HG02759 (cell line): ENCODE measurements at regions not wholly inside any gene's neighbourhood (a gene's known extent, or its start where the extent isn't known, plus 50 kb on each side); places are given as distances from the start of the nearest gene placed in this dataset.

Experiments used
- ATAC-seq: cut with Tn5 transposase; IDR thresholded peaks from one replicate; pipeline ENCODE4 v1.9.1; 2021; ENCODE audit warnings: mild to moderate bottlenecking, moderate library complexity; ENCODE audit not compliant: unreplicated experiment

GRCh38 chr14:65348137-65348536 is 64.4 kb upstream of the FUT8 start:
- ATAC-seq = peak; percentile 43

- no peak for ATAC-seq
Observed at GRCh38 chr14:65349100-65349499, 63.4 kb upstream of the FUT8 start.

DNA sequence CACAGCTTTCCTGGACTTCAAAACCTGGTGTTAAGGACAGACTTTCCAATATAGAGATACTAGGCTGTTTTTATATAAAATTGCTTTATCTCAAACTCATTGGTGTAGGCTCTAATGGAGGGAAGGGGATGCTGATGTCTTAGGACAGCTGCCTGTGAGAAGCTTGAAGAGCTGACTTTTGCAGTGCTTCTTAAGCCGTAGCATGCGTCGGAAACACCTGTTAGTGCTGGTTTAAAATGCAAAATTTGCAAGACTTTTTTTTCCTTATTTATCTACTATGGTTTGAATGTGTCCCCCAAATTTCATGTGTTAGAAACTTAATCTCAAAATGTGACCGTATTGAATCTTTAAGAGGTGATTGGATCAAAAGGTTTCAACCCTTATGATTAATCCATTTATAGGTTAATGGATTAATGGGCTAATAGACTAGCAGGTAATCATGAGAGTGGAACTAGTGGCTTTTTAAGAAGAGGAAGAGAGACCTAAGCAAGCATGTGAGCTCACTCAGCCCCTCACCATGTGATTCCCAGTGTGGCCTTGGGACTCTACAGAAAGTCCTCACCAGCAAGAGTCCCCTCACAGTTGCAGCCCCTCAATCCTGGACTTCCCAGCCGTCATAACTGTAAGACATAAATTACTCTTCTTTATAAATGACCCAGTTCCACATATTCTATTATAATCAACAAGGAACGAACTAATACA is 60.9 kb upstream of the FUT8 start:
- peak; percentile 56 for ATAC-seq

DNA sequence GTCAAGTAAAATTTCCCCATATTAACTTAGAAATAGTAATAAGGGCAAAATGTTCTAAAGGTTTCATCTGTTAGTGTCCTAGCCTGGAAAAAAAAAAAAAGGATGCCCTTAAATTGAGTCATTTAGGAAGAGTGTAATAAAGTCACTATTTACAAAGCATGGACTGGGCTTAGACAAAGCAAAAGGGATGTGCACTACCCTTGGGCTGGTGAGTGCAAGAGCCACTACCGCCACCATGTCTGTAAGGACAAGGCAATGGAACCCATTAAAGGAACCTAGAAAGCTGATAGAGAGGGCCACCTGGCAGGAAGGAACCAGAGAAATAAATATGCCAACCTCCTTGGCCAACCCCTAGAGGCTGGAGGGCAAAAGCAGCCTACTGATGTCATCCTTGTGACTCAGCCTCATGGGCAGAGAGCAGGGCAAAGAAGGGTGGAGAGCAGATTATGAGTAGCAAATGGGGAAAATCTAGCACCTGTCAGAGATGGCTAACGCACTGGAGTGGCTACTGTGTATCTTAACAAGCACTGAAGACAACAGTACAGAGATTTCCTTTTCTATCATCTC is 59.5 kb upstream of the FUT8 start:
- no peak for ATAC-seq

DNA sequence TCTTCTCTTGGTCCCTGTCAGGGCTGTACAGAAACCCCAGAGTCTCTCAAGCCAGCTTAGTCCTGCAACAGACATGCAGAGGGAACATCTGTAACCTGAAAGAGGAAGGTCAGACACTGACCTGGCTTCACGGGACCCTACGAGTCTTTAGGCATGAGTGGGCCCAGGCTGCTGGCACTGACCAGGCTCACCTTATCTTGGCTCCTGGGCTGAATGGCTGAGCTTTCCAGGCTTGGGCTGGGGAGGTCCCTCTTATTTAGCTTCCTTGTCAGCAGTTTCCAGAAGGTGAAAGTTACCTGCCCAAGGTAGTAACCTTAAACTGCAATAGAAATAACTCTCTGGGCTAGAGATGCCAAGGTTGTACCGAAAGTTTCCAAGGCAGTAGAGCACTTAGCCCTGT is 58.4 kb upstream of the FUT8 start:
- no peak for ATAC-seq

DNA sequence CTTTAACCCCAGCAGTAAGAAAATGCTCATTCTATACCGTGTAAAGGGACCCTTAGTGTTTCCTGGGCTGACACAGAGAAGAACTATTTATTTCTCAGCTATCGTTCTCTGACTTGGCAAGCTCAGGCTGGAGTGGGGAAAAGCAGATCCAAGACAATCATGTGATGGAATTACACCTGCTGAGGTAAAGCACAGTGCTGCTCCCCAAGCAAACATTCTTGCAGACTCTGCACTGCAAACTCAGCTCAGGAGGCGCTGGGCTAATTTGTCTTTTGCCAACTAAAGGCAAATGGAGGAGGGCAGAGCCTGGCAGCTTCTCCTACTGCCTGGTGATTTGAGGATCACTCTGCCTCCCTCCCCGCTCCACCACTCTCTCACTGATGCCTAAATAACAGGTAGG is 57.8 kb upstream of the FUT8 start:
- ATAC-seq = no peak

DNA sequence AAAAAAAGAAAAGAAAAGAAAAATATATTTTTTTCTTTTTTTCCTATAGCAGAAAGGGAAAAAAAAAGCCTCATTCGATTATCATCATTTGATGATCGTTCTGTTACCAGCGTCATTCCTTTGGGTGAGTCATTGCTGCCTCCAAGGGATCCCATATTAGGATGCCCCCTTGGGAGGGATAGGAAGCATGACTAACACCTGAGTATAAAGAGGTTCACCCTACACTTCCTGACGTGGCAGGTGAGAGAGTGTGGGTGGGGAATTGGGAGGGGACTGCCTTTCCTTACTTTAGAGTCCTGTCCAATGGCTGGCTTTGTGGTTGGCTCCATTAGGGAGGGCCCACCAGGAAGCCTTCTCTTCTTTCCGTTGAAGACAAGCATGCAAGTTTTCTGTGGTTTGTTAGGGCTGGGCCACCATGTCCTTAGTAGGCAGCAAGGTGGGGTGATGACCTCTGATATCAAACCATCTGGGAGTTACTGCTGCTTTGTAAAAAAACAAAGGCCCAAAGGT is 56.1 kb upstream of the FUT8 start:
- no peak for ATAC-seq

DNA sequence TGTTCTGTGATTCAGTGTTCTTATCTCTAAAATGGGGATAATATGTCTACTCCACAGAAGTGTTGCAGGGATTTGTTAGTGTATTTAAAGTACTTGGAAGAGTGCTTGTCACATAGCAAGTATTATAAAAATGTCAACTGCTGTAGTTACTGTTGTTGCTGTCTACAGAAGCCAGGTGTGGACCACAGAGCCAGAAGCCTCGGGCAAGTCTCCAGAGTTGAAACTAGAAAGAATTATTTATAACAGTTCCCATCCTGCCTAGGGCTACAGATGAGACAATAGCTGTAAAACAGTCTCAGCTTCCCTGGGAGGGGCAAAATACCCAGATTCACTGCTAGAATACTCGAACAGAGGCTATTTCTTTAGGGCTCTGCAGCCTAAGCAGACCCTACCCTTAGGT is 55.4 kb upstream of the FUT8 start:
- no peak for ATAC-seq

GRCh38 chr14:65357689-65358088 is 54.8 kb upstream of the FUT8 start:
- no peak for ATAC-seq

DNA sequence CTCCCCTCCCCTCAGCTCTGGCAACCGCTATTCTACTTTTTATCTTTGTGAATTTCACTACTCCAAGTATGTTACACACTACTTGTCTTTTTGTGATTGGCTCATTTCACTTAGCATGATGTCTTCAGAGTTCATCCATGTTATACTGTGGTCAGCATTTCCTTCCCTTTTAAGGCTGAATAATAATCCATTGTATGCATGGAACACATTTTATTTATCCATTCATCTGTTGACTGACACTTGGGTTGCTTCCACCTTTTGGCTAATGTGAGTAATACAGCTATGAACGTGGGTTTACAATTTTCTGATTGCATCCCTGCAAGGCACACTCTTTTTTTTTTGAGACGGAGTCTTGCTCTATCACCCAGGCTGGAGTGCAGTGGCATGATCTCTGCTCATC is 53.0 kb upstream of the FUT8 start:
- ATAC-seq = no peak

DNA sequence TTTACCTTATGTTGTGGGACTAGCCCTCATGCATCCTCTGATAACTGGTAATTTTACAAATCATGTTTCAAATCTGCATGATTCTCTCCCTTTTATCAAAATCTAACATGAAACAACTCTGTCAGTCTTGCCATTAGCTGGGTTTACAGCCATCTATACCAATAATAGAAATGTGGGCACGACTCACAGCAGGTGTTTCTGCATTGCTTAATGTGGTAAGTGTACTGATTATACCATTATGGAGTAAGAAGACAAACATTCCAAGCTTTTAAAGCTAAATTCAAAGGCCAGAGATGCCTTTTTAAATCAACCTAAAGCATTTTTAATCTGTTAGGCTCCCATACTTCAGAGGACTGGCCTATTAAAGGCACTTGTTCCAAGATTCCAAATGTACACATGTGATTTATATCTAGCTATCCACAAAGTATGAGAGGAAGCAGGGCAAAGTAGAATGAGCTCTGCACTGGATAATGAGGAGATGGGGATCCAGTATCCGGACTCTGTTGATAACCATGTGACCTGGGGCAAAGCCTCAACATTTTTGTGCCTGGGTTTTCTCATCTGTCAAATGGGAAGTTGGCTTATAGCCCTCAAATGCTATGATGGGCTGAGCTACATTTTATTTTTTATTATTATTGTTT is 52.3 kb upstream of the FUT8 start:
- ATAC-seq = no peak

DNA sequence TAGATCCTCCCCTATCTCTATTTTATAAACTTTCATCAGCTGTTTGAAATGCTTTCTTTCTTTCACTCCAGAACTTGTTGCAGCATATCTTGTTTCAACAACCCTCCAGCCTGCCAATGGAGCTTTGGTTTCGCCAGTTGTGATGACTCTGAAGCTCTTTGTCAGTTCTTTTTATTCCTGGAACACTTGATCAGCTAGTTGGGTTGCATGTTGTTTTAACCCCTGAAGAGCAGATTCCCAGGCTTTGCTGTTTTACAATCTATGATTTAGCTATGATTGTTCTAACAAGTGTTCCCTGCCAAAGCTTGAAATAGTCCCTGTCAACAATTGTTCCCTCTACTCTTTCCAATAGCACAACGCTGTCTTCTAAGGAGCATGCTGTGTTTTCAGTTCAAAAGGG is 50.6 kb upstream of the FUT8 start:
- ATAC-seq = no peak
